NOMO-1 (cell line): ENCODE measurements at regions not wholly inside any gene's neighbourhood (a gene's known extent, or its start where the extent isn't known, plus 50 kb on each side); places are given as distances from the start of the nearest gene placed in this dataset.

Experiments
- DNase-seq, 2 experiments: peaks; one replicate each; lab custom pipeline; 2025; ENCODE audit not compliant: unreplicated experiment in 2 of 2; lab: John Stamatoyannopoulos, UW

DNA sequence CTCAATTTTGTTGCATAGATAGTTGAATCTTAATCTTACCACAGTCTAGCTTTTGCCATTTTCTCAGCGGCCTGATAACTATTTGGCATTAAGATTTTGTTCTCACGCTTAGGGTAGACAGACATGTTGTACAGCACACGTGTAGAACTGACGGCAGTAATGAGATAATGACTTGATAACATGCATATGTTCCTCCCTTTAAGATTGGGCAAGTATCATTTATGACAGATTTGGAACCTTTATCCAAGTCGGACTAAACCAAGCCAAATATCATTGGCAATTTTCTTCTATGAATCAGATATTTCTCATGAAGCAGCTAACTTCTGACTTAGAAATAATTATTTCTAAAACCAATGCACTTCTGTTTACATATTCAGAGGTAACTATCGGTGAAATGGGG is 205.5 kb downstream of the NDFIP2 start:
- no peak for DNase-seq

DNA sequence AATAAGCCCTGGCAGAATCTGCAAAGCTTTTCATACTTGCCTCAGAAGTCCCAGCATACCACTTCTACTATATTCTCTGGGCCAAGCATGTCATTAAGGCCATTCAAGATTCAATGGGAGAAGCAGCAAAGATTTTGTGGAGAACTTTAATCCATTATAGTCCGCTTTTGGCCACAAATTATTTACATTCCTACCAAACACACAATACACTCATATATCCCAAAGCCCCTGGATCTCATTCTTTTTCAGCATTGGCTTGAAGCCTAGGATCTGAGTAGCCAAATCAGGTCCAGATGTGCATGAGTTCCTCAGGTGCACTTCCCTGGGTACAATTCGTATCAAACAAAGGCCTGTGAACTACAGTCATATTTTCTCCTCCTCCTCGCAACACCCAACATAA is 203.4 kb downstream of the NDFIP2 start:
- no peak for DNase-seq

DNA sequence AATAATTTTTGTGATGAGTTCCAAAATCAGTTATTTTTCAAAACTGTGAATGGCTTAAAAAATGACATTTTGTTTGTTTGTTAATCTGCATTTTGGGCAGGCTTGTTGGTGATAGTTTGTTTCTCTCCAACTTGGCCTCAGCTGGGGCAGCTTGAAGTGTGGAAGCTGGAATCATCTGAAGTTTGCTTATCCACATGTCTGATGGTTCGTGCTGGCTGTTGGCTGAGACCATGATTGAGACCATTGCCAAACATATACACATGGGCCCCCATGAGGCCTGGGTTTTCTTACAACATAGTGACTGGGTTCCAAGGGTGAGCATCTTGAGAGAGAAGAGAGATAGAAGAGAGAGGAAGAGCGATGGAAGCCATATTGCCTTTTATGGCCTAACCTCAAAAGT is 201.2 kb downstream of the NDFIP2 start:
- no peak for DNase-seq

DNA sequence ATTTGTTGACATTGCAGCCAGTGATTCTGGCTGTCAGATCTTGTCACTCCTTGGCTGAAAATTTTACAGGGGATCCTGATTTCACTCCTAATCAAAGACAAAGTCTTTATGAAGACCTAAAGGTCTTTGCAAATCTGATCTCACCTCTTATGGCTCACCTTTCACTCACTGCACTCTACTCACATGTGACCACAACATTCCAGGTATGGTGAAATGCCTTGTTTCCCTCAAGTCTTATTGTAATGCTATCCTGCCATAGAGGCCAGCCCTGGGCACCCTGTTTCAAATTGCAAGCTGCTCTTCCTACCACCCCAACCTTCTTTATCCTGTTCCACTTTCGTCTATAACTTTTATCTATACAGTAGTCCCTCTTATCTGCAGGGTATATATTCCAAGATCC is 200.1 kb downstream of the NDFIP2 start:
- no peak for DNase-seq

DNA sequence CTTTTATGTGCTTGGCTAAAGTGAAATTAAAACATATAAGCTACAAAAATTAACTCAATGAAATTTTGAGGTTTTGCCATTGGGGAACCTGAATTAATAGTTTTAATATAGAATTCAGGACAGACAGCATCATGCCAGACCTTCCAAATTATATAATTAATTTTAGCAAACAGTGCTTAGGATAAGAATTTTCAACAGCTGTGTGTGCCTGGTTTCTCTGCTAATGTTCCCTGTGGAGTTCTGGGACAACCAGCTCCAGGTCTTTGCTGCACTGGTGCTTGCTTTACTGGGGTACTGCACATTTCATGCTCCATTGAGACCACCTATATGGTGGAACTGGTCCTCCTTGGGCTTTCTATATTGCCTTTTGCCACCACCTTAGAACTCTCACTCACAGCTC is 199.5 kb downstream of the NDFIP2 start:
- DNase-seq: no peak

DNA sequence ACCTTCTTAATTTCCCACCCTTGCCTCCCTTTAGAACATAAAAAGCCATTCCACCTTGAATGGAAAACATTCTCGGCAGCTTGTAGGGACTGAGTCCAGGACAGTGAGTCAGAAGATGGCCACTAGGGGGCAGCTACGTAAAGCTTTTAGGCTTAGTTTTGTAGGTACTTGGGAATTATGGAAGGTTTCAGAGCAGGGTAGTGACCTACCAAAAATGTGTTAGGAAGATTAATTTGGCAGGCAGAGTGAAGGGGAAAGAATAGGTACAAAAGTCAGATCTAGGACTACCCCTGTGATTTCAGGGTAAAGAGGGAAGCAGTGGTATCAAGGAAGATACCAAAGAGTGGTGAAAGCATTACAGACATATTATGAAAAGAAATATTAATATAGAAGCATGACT is 198.4 kb downstream of the NDFIP2 start:
- peak in 1 of 2 experiments; percentile 57 for DNase-seq

DNA sequence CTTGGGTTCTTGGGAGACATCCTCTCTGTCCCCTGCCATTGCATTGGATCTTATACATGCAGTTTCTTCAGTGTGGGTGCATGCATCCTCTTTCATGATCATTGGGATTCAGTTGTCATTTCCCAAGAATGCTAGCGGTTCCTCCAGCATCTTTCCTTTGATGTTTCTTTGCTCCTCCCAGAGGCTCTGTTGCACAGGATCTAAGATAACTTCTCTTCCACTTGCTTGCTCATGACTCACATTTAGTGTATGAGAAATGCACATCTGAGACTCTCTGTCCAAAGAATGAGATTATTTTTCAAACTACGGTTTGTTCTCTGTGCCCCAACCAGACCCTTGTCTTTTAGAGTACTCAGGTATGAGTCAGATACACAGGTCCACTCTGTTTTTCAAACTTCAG is 197.1 kb downstream of the NDFIP2 start:
- DNase-seq: no peak

DNA sequence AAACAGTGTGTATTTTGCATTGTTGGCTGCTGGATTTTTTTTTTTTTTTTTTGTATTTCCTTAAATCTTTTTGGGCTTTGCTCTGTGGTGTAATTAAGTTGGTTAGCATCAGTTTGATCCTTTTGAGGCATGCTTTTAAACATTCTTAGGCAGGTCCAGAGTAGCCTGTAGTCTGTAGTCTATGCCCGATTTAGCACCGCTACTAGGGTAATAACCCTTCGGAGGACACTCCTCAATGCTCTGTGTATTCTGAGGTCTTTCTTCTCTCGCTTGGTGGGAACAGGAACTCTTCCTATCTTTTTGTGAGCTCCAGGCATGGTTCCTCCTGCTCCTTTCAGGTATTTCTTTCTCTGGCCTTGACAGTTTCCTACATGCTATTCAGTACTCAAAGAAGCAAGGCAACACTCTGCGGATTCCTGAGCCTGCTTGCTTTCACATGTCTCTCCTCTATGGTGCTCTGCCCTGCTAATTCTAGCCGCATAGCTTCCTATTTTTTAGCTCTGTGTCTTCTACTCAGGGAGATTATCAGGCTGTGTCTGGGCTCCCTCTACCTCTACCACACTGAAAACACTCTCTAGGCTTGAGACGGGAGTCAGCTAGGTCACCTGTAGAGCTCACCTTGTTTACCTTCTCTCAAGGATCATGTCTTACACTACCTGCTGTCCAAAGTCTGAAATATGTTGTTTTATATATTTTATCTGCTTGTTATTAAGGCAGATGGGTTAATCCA is 195.1 kb downstream of the NDFIP2 start:
- no peak for DNase-seq

DNA sequence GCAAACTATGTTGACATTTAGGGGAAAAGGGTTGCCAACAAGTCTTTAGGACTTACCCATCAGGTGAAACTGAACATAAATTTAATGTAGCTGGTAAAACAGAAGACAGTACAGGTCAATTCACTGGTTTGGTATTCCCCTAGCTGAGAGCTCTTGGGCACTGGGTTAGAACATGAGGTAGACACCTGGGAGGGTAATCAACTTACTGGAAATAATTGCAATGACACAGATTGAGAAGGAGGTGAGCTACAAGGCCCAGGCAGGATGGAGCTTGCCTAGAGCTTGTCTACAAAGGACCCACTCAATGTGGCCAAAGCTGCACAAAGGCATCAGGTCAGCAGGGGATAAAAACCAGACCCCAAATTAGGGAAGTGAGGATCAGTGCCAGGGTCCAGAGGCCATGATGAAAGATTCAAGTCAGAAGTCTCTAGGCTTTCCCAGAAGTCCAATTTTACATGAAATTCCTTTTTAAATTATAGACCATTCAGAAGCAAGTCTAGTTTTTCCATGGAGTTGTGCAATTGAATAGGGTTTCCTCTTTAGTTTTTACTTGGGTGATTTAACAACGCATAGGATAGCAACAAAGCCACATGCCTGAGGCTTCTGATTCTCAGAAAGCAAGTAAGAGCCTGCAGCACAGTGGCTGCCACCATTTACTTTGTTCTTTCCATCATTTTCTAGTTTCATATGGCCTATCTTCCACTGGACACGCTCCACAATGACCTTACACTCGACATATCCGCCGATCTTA is 194.0 kb downstream of the NDFIP2 start:
- no peak for DNase-seq

DNA sequence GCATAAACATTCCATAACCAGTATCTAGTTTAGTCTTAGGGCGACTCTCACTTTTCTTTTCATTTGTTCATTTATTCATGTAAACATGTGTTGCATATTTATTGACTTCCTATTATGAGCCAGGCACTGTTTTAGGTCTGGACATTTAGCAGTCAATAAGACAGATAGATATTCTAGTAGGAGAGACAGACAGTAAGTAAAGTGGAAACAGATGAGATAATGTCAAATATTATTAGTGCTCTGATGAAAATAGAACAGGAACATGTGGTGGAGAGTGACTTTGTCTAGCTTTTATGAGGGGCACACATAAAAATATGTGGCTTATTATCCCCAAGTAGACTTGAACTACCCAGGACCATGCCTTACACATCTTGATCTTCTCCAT is 193.0 kb downstream of the NDFIP2 start:
- DNase-seq: no peak

DNA sequence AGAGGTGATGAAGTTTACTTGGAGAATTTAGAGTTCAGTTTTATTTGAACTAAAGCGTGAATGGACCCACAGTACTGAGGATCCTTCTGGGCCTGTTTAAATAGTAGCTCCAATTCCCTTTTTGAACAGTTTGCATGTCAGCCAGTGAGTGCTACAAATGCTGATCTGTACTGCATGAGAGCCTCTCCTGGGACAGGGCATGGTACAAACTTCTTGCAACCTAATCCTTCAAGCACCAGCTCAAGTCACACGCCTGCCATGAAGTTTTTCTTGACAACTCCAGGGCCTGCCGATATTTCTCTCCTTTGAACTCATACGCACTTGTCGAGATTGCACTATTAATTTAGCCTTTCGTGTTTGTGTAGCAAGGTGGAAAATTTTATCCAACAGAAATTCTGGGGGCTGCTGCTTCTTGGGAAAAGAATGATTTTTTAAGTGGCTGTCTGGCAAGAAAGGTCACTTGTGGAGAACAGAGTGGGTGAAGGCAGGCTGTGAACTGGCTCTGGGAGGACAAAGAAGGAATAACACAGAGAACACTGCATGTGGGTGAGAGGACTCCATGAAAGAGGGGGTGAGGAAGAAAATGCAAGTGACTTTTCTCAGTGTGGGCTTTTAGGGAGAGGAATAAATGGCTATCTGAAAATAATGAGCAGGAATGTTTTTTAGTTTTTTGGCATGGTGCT is 192.5 kb downstream of the NDFIP2 start:
- no peak for DNase-seq

DNA sequence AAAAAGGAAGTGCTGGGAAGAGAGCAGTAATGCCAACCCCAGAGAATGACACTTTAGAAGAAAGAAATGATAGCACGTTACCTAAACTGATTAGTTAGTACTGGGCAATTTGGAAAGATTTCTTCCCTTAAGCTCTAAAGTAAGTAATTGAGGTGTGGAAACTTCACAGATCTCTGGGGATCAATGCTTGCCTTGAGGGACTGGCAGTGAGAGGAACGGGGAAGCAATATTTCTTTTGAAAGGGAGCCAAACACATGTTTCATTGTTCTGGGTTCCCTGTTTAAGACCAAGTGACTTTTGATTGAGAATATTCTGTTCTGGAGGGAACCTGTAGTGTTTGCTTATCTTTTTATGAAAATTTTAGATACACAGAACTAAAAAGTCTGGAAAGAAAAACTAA is 190.5 kb downstream of the NDFIP2 start:
- DNase-seq: no peak

DNA sequence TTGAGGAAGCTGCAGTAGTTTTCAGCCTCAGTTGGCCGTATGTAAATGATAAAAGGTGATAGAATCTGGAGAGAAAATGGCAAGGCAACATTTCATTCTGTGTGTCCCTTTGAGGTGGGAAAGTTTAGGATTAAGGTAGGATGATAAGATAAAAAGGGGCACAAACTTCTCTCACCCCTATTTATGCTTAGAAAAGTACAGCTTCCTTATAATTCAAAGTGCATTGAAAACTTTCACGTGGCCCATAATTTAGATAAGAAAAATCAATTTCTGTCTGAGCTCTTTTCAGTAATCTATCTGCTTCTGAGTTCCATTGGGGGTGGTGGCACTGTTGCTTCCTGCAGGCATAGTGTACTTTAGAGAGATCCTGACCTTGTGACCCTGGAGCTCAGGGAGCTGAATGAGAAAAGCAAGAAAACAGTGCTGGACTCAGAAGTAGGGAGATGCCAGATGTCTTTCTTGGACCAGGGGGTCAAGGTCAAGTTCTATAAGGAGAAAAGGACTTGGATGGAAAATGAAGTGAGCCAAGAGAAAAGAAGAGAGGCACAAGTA is 187.3 kb downstream of the NDFIP2 start:
- DNase-seq: no peak

DNA sequence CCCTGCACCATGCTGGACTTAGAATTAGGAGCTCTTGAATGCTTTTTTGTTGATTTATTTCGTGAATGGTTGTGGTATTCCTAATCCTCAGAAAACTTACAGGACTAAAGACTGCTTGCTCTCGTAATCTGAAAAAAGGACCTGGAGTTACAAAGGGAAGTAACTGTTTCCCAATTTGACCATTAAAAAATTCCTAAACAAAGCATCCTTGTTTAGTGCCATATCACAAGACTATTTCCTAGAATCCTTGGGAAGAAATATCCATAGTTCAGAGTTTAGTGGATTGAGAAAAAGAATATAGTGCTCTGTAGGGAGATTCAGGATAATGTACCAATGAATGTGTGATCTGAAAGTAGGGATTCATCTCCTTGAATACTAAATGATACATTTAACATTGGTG is 186.8 kb downstream of the NDFIP2 start:
- DNase-seq: no peak

DNA sequence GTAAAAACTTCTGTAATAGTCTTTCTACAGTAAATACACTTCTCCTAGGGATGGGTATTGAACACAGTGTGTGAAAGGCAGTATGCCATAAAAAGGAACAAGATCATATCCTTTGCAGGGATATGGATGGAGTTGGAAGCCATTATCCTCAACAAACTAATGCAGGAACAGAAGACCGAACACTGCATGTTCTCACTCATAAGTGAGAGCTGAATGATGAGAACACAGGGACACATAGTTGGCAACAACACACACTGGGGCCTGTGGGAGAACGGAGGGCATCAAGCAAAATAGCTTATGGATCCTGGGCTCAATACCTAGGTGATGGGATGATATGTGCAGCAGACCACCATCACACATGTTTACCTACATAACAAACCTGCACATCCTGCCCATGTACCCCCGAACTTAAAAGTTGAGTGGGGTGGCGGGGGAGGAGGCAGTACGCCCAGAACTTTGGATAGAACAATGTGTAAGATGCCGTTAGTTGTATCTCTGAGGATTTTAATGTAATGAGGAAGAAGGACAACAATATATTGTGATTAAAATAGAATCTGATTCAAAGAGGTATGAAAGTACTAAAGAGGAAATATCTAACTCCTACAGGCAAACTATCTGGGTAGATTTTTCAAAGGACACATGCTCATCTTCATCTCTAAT is 183.2 kb downstream of the NDFIP2 start:
- no peak for DNase-seq

DNA sequence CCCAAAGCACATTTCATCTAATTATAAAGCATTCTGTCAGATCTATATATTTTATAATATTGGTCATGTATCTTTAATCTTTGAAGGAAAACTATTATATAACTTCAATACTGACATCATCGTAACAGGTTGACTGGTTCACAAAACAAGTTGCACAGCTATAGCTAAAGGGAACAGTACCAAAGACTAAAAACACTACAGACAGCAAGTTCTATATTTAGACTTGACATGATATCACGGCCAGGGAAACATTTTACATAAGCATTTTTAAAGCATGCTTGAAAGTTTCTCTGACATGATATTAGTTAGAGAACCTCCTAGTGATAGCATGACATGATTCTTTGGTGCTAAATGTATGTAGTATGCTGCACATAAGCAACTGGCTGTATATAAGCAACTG is 182.5 kb downstream of the NDFIP2 start:
- DNase-seq: no peak

DNA sequence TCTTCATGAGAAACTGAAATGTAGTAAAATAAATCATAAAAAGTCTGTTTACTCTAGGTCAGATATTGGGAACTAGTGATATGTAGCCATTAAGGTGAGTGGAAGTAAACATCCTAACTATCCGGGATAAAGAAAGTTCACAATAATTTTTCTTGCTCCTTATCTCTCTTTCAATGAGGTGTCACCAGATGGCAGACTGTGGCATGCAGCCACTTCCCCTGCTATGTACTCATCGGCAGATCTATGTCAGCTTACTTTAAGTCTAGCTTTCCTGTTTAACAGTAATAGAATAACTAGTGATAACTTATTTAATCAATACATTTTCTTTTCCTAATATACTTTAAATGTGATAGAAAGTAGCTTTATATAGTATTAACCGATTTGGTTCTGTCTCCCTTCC is 181.9 kb downstream of the NDFIP2 start:
- no peak for DNase-seq

DNA sequence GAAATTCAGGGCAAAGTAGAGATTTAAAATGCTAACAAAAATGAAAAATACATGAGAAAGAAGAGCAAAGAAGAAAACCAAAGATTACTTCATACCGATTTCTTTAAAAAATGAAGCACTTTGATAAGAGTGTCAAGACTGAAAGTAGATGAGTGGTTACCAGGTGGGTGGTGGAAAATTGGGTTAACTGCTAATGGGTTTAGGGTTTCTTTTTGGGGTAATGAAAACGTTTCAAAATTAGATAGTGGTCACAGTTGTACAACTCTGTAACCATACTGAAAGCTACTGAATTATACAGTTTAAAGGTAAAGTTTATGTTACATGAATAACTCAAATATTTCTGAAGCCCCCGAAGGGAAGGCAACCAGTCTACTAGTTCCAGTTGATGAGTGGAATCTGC is 179.4 kb downstream of the NDFIP2 start:
- DNase-seq: no peak

DNA sequence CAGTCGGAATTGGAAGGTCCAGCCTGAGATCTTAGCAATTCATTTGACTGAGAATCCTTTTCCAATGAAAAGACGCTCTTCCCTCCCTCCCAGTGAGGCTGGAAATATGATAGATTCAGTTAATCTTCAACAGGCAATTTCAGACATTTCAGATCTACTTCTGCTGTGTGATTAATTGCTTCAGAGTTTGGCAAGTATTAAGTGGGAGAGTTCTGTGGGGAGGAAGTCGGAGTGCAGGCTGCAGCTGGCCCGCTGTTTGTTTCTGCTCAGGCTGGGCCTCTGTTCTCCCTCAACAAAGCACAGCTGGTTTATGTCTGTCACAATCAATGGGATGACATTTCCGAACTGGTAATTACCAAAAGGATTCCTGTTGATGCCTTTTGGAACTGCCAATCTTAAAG is 178.2 kb downstream of the NDFIP2 start:
- peak in 1 of 2 experiments; percentile 11 for DNase-seq

DNA sequence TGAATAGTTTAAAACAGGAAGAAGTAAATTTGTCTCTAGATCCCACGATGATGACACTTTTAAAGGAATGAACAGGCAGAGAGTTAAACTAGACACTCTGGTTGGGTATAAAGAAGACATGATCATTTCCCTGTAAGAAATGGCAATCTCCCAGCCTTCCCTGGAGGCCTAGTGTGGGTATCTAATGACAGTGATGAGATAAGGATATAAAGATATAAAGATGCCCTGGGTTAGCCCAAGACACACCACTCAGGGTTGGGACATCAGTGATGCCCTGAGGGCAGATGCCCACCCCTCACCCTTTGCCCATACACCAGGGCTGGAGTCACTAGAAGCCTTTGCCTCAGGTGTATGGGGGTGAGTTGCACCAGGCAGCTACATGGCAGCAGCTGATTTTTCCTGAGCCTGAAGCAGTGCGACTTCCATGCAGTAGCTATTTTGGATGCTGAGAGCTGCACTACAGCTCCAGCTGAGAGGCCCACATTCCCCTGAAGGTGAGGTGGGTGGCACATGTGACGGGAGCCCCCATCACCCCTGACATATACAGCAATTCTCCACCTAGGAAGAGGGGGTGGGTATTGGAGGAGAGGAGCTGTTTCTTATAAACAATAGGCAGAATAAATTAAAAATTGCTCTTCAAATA is 177.5 kb downstream of the NDFIP2 start:
- DNase-seq: no peak

DNA sequence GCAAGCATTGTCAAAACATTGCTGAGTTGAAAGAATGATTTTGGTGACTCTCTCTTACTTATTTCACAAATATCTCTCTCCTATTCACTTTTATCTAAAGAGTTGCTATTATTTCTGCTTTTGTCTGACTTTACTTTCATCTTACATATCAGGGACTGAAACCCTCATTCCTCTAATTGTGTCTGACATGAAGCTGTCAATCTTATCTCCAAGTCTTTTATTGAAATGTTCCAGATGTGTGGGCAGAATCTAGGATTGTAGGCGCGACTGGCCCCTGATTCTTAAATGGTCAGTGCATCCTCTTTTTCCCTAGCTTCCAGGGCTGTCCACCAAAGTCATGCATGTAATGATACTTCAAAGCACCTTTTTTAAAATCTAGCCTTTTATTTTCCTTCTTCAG is 174.6 kb downstream of the NDFIP2 start:
- no peak for DNase-seq
